ENCODE measurements at regions not wholly inside any gene's neighbourhood (a gene's known extent, or its start where the extent isn't known, plus 50 kb on each side); places are given as distances from the start of the nearest gene placed in this dataset.

- no peak overlapping the region for H3K4me3 ChIP-seq
- H3K27ac ChIP-seq = no peak overlapping the region
- no peak for TF ChIP-seq Cebpa-rat (IDR thresholded peaks at IDR 0.05)
- H3K9me3 ChIP-seq = no peaks in the 10 kb centered on the region
- no peaks in the 10 kb centered on the region for H3K36me3 ChIP-seq
- no peak overlapping the region for H3K4me2 ChIP-seq
- H4K20me1 ChIP-seq = no peaks in the 10 kb centered on the region
- H3K27me3 ChIP-seq = no peaks in the 10 kb centered on the region
- H3K4me1 ChIP-seq = no peaks in the 10 kb centered on the region
- no peak overlapping the region for H3K9ac ChIP-seq
Observed at GRCh38 chr4:38226170-38226569, 266.0 kb downstream of the PTTG2 start.

DNA sequence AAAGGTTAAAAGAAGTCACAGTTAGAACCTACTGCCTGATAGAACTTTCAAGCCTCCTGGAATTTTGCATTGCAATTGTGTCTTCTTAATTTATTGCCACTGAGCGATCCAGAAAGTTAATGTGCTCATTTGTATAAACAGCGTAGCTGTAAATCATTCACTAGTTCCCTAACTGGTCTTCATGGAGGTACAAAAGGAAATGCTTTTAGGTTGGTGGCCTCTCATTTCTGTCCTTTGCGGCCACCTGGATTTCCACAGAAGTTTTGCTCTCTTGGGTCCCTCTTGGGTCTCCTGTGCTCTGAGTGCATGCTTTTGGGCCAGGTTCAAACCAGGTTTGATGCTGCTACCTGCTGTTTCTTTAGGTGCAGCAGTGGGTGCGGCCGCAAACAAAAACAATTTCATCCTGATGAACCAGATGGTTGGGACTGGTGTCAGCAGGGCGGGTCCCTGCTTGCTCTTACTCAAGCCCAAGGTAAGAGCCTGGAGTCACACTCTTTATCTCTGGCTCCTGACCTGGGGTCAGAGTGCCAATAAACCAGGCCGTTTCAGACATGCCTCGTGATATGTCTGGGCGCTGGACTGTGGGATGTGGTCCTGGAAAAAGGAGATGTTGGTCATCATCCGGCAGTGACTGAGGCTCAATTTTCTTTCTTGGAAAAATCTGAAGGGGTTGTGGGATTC lies 270.1 kb downstream of the PTTG2 start:
- no peaks in the 10 kb centered on the region for H3K9me3 ChIP-seq
- H4K20me1 ChIP-seq = no peaks in the 10 kb centered on the region
- H3K36me3 ChIP-seq = no peaks in the 10 kb centered on the region
- H3K27ac ChIP-seq = no peak overlapping the region
- H3K4me1 ChIP-seq = no peaks in the 10 kb centered on the region
- no peak overlapping the region for H3K4me3 ChIP-seq
- H3K27me3 ChIP-seq = no peaks in the 10 kb centered on the region
- H3K4me2 ChIP-seq = no peak overlapping the region
- H3K9ac ChIP-seq = no peak overlapping the region
- no peak for TF ChIP-seq Cebpa-rat (IDR thresholded peaks at IDR 0.05)

- H4K20me1 ChIP-seq = no peaks in the 10 kb centered on the region
- H3K4me3 ChIP-seq = no peak overlapping the region
- H3K27ac ChIP-seq = no peak overlapping the region
- H3K9me3 ChIP-seq = no peaks in the 10 kb centered on the region
- no peaks in the 10 kb centered on the region for H3K27me3 ChIP-seq
- H3K9ac ChIP-seq = no peak overlapping the region
- TF ChIP-seq Cebpa-rat (IDR thresholded peaks at IDR 0.05) = no peak
- H3K4me1 ChIP-seq = no peaks in the 10 kb centered on the region
- H3K36me3 ChIP-seq = no peaks in the 10 kb centered on the region
- no peak overlapping the region for H3K4me2 ChIP-seq
Observed at GRCh38 chr4:38230821-38231563, 270.8 kb downstream of the PTTG2 start.

- no peak for TF ChIP-seq Cebpa-rat (IDR thresholded peaks at IDR 0.05)
- Histone ChIP-seq H3K4me1 (no peaks in the 10 kb centered on the region), H4K20me1 (no peaks in the 10 kb centered on the region), H3K9ac (no peak overlapping the region), H3K27ac (no peak overlapping the region), H3K4me2 (no peak overlapping the region), H3K4me3 (no peak overlapping the region), H3K36me3 (no peaks in the 10 kb centered on the region), H3K27me3 (no peaks in the 10 kb centered on the region), H3K9me3 (no peaks in the 10 kb centered on the region)
Observed at GRCh38 chr4:38231626-38232025, 271.4 kb downstream of the PTTG2 start.

DNA sequence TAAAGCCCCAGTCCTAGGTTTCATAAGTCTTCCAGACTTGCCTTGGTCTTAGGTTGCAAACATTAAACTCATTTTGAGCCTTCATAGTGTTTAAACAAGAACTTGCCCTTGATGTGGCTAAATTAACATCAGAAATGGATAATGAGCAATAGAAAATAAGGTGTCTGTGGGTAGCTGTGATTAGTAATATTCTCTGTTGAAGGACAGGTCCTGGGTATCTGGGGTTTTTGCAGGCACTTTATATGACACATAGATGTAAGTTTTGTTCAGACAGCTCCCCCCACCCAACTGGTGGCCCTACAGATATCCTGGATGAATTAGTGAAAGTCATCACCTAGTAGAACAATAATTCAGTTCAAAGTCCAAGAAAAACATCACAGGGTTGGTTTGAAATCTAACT lies 272.5 kb downstream of the PTTG2 start:
- Histone ChIP-seq H3K27ac (no peak overlapping the region), H3K36me3 (no peaks in the 10 kb centered on the region), H3K4me1 (no peaks in the 10 kb centered on the region), H3K4me3 (no peak overlapping the region), H3K27me3 (no peaks in the 10 kb centered on the region), H3K4me2 (no peak overlapping the region), H4K20me1 (no peaks in the 10 kb centered on the region), H3K9ac (no peak overlapping the region), H3K9me3 (no peaks in the 10 kb centered on the region)
- TF ChIP-seq Cebpa-rat (IDR thresholded peaks at IDR 0.05) = no peak

- Histone ChIP-seq H3K36me3 (no peaks in the 10 kb centered on the region), H3K4me3 (no peak overlapping the region), H3K27ac (no peak overlapping the region), H3K27me3 (no peaks in the 10 kb centered on the region), H3K9ac (no peak overlapping the region), H3K4me1 (no peaks in the 10 kb centered on the region), H3K9me3 (no peaks in the 10 kb centered on the region), H4K20me1 (no peaks in the 10 kb centered on the region), H3K4me2 (no peak overlapping the region)
- TF ChIP-seq Cebpa-rat (IDR thresholded peaks at IDR 0.05) = no peak
Observed at GRCh38 chr4:38233727-38234480, 273.7 kb downstream of the PTTG2 start.

DNA sequence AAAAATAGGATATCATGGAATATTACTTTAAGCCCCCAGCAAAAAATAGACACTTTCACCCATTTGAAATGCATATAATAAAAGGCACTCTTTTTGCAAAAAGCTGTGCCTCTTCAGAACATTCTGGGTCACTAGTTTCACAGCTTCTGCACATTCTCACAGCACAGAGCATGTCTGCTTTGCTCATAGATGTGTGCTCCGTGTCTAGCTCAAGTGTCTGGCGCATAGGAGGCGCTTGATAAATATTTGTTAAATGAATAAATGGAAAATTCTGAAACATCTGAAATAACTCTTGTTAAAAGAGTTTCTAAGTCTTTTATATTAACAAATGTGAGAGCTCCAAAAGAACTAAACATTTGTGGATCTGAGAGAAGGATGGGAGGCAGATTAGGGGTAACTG lies 275.2 kb downstream of the PTTG2 start:
- Histone ChIP-seq H4K20me1 (no peaks in the 10 kb centered on the region), H3K36me3 (no peaks in the 10 kb centered on the region), H3K4me1 (no peaks in the 10 kb centered on the region), H3K4me2 (no peak overlapping the region), H3K9ac (no peak overlapping the region), H3K9me3 (no peaks in the 10 kb centered on the region), H3K27me3 (no peaks in the 10 kb centered on the region), H3K4me3 (no peak overlapping the region), H3K27ac (no peak overlapping the region)
- no peak for TF ChIP-seq Cebpa-rat (IDR thresholded peaks at IDR 0.05)

DNA sequence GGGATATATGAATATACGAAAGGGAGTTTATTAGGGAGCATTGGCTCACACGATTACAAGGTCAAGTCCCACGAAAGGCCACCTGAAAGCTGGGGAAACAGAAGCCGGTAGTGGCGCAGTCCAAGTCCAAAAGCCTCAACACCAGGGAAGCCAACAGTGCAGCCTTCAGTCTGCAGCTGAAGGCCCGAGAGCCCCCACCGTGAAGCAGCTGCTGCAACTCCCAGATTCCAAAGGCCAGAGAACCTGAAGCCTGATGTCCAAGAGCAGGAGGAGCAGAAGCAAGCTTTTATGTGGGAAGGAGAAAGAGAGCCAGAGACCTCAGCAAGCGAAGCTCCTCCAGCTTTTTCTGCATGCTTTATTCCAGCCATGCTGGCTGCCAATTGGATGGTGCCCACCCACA lies 275.8 kb downstream of the PTTG2 start:
- no peak overlapping the region for H3K4me3 ChIP-seq

DNA sequence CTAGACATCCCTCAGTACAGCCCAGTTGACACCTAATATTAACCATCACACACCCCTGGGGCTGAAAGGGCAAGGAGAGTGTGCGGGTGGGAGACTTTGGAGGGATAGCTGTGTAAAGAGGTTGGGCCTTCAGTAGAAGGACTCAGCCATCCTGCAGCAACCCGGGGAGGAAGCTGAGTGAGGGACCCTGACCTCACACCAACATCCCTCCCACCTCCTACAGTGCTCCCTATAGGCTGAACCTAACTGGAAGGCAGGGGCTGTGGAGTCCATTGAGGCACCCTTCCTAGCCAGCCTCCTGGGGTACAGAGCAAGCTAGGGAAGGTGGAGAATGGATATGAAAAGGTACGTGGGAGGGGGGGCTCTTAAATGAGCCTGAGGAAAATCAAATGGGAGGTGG lies 276.3 kb downstream of the PTTG2 start:
- Histone ChIP-seq H3K36me3 (no peaks in the 10 kb centered on the region), H3K9me3 (no peaks in the 10 kb centered on the region), H4K20me1 (no peaks in the 10 kb centered on the region), H3K27ac (no peak overlapping the region), H3K4me1 (no peaks in the 10 kb centered on the region), H3K9ac (no peak overlapping the region), H3K27me3 (no peaks in the 10 kb centered on the region), H3K4me2 (no peak overlapping the region), H3K4me3 (no peak overlapping the region)
- no peak for TF ChIP-seq Cebpa-rat (IDR thresholded peaks at IDR 0.05)

More for the DNA sequence above, 275.8 kb downstream of the PTTG2 start:
- Histone ChIP-seq H3K4me2 (no peak overlapping the region), H3K36me3 (no peaks in the 10 kb centered on the region), H3K27ac (no peak overlapping the region), H3K4me1 (no peaks in the 10 kb centered on the region), H3K9me3 (no peaks in the 10 kb centered on the region), H3K27me3 (no peaks in the 10 kb centered on the region), H3K9ac (no peak overlapping the region), H4K20me1 (no peaks in the 10 kb centered on the region)
- no peak for TF ChIP-seq Cebpa-rat (IDR thresholded peaks at IDR 0.05)

- Histone ChIP-seq H3K36me3 (no peaks in the 10 kb centered on the region), H4K20me1 (no peaks in the 10 kb centered on the region)
- TF ChIP-seq Cebpa-rat (IDR thresholded peaks at IDR 0.05) = no peak
Observed at GRCh38 chr4:38237139-38237538, 276.9 kb downstream of the PTTG2 start.

More at GRCh38 chr4:38237139-38237538, 276.9 kb downstream of the PTTG2 start:
- Histone ChIP-seq H3K9ac (no peak overlapping the region), H3K4me3 (no peak overlapping the region), H3K9me3 (no peaks in the 10 kb centered on the region), H3K4me1 (no peaks in the 10 kb centered on the region), H3K27me3 (no peaks in the 10 kb centered on the region), H3K4me2 (no peak overlapping the region), H3K27ac (no peak overlapping the region)
